ENCODE measurements at regions not wholly inside any gene's neighbourhood (a gene's known extent, or its start where the extent isn't known, plus 50 kb on each side); places are given as distances from the start of the nearest gene placed in this dataset.

DNA sequence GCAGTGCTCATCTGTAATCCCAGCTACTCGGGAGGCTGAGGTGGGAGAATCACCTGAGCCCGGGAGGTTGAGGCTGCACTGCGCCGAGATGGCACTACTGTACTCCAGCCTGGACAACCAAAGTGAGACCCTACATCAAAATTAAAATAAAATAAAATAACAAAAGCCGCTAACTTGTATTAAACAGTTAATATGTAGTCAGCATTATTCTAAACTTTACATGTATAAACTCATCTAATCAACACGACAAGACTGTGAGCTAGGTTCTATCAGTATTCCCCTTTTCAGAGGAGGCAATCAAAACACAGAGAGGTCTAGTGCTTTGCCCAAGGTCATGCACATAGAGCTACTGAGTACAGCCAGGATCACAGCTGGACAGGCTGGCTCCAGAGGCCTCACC is 111.7 kb upstream of the LINGO1 start:
- TF ChIP-seq, protein P1, sequence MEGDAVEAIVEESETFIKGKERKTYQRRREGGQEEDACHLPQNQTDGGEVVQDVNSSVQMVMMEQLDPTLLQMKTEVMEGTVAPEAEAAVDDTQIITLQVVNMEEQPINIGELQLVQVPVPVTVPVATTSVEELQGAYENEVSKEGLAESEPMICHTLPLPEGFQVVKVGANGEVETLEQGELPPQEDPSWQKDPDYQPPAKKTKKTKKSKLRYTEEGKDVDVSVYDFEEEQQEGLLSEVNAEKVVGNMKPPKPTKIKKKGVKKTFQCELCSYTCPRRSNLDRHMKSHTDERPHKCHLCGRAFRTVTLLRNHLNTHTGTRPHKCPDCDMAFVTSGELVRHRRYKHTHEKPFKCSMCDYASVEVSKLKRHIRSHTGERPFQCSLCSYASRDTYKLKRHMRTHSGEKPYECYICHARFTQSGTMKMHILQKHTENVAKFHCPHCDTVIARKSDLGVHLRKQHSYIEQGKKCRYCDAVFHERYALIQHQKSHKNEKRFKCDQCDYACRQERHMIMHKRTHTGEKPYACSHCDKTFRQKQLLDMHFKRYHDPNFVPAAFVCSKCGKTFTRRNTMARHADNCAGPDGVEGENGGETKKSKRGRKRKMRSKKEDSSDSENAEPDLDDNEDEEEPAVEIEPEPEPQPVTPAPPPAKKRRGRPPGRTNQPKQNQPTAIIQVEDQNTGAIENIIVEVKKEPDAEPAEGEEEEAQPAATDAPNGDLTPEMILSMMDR (IDR thresholded peaks at IDR 0.05), result no peak
- TF ChIP-seq POLR2A (IDR thresholded peaks at IDR 0.05) (no peak), EP300 (IDR thresholded peaks at IDR 0.05) (no peak)

All from ovary (tissue), 3 donors.